ENCODE measurements at regions not wholly inside any gene's neighbourhood (a gene's known extent, or its start where the extent isn't known, plus 50 kb on each side); places are given as distances from the start of the nearest gene placed in this dataset.

GRCh38 chr6:105497549-105497948, 94.7 kb upstream of the PREP start:
- no peak for ATAC-seq
- Histone ChIP-seq H3K9me2 (ENCODE audit: insufficient read depth) (peaks cover 10% of the 10 kb centered on the region), H3K36me3 (ENCODE audit: insufficient read depth) (no peaks in the 10 kb centered on the region), H3K79me2 (replicated peaks; ENCODE audit: insufficient read depth) (no peaks in the 10 kb centered on the region), H3K4me1 (ENCODE audit: insufficient read depth) (no peaks in the 10 kb centered on the region; the same call in 1 of the 2 replicates), H3K27me3 (ENCODE audit: insufficient read depth) (no peaks in the 10 kb centered on the region), H3K4me3 (no peak overlapping the region), H3K27ac (ENCODE audit: low read depth) (no peak overlapping the region), H3K4me2 (no peak overlapping the region), H2AFZ (no peak overlapping the region), H3F3A (replicated peaks; ENCODE audit: low read depth) (no peaks in the 10 kb centered on the region), H4K20me1 (replicated peaks; ENCODE audit: insufficient read depth) (no peaks in the 10 kb centered on the region)
- no peak overlapping the region for H3K27ac Mint-ChIP-seq
- no peaks in the 10 kb centered on the region for H3K27me3 Mint-ChIP-seq (ENCODE audit: insufficient read depth, low read depth, poor library complexity)
- no peak for DNase-seq (ENCODE audit: low spot score)
- no peaks in the 10 kb centered on the region for H3K4me1 Mint-ChIP-seq
- TF ChIP-seq, protein P1, sequence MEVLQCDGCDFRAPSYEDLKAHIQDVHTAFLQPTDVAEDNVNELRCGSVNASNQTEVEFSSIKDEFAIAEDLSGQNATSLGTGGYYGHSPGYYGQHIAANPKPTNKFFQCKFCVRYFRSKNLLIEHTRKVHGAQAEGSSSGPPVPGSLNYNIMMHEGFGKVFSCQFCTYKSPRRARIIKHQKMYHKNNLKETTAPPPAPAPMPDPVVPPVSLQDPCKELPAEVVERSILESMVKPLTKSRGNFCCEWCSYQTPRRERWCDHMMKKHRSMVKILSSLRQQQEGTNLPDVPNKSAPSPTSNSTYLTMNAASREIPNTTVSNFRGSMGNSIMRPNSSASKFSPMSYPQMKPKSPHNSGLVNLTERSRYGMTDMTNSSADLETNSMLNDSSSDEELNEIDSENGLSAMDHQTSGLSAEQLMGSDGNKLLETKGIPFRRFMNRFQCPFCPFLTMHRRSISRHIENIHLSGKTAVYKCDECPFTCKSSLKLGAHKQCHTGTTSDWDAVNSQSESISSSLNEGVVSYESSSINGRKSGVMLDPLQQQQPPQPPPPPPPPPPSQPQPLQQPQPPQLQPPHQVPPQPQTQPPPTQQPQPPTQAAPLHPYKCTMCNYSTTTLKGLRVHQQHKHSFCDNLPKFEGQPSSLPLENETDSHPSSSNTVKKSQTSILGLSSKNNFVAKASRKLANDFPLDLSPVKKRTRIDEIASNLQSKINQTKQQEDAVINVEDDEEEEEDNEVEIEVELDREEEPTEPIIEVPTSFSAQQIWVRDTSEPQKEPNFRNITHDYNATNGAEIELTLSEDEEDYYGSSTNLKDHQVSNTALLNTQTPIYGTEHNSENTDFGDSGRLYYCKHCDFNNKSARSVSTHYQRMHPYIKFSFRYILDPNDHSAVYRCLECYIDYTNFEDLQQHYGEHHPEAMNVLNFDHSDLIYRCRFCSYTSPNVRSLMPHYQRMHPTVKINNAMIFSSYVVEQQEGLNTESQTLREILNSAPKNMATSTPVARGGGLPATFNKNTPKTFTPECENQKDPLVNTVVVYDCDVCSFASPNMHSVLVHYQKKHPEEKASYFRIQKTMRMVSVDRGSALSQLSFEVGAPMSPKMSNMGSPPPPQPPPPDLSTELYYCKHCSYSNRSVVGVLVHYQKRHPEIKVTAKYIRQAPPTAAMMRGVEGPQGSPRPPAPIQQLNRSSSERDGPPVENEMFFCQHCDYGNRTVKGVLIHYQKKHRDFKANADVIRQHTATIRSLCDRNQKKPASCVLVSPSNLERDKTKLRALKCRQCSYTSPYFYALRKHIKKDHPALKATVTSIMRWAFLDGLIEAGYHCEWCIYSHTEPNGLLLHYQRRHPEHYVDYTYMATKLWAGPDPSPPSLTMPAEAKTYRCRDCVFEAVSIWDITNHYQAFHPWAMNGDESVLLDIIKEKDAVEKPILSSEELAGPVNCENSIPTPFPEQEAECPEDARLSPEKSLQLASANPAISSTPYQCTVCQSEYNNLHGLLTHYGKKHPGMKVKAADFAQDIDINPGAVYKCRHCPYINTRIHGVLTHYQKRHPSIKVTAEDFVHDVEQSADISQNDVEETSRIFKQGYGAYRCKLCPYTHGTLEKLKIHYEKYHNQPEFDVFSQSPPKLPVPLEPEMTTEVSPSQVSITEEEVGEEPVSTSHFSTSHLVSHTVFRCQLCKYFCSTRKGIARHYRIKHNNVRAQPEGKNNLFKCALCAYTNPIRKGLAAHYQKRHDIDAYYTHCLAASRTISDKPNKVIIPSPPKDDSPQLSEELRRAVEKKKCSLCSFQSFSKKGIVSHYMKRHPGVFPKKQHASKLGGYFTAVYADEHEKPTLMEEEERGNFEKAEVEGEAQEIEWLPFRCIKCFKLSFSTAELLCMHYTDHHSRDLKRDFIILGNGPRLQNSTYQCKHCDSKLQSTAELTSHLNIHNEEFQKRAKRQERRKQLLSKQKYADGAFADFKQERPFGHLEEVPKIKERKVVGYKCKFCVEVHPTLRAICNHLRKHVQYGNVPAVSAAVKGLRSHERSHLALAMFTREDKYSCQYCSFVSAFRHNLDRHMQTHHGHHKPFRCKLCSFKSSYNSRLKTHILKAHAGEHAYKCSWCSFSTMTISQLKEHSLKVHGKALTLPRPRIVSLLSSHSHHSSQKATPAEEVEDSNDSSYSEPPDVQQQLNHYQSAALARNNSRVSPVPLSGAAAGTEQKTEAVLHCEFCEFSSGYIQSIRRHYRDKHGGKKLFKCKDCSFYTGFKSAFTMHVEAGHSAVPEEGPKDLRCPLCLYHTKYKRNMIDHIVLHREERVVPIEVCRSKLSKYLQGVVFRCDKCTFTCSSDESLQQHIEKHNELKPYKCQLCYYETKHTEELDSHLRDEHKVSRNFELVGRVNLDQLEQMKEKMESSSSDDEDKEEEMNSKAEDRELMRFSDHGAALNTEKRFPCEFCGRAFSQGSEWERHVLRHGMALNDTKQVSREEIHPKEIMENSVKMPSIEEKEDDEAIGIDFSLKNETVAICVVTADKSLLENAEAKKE (CRISPR knock-in tag; IDR thresholded peaks at IDR 0.05): no peak
- TF ChIP-seq STAT1 (IDR thresholded peaks at IDR 0.05; ENCODE audit: unreplicated experiment) (no peak), ETS1 (IDR thresholded peaks at IDR 0.05) (no peak)
- TF ChIP-seq, protein P2, sequence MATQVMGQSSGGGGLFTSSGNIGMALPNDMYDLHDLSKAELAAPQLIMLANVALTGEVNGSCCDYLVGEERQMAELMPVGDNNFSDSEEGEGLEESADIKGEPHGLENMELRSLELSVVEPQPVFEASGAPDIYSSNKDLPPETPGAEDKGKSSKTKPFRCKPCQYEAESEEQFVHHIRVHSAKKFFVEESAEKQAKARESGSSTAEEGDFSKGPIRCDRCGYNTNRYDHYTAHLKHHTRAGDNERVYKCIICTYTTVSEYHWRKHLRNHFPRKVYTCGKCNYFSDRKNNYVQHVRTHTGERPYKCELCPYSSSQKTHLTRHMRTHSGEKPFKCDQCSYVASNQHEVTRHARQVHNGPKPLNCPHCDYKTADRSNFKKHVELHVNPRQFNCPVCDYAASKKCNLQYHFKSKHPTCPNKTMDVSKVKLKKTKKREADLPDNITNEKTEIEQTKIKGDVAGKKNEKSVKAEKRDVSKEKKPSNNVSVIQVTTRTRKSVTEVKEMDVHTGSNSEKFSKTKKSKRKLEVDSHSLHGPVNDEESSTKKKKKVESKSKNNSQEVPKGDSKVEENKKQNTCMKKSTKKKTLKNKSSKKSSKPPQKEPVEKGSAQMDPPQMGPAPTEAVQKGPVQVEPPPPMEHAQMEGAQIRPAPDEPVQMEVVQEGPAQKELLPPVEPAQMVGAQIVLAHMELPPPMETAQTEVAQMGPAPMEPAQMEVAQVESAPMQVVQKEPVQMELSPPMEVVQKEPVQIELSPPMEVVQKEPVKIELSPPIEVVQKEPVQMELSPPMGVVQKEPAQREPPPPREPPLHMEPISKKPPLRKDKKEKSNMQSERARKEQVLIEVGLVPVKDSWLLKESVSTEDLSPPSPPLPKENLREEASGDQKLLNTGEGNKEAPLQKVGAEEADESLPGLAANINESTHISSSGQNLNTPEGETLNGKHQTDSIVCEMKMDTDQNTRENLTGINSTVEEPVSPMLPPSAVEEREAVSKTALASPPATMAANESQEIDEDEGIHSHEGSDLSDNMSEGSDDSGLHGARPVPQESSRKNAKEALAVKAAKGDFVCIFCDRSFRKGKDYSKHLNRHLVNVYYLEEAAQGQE (IDR thresholded peaks at IDR 0.05; ENCODE audit: unreplicated experiment): no peak
- H3K36me3 Mint-ChIP-seq (ENCODE audit: low read depth): no peaks in the 10 kb centered on the region
- no peak overlapping the region for H3K4me3 Mint-ChIP-seq
- no peaks in the 10 kb centered on the region for H3K9me3 Mint-ChIP-seq
